ENCODE measurements at regions not wholly inside any gene's neighbourhood (a gene's known extent, or its start where the extent isn't known, plus 50 kb on each side); places are given as distances from the start of the nearest gene placed in this dataset.

DNA sequence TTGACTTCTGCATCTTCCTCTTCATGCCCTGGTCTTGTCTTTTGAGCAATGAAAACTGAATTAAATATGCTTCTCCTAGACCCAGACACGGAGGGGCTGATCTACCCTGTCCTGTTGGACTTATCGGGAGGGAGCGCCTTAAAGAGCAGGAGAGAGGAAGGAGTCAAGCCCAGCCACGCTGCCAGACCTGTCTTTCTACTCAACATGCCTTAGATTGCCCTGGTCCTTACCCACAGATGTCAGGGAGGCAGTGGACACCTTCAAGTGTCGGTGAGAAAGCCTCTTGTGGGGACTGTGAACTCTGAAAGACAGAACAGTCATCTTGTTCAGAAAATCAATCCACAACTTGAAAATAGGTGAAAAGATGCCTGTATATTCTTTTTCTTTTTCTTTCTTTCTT is 61.8 kb downstream of the IRAG1 start:
- DNase-seq (ENCODE audit: low read depth in 1 of 2, low spot score in 1 of 2): no peak
- no peaks in the 10 kb centered on the region for H3K27me3 ChIP-seq (ENCODE audit: insufficient read depth, poor library complexity, severe bottlenecking)
- H3K4me3 ChIP-seq (replicated peaks; ENCODE audit: insufficient read depth, low read length): no peak overlapping the region
- TF ChIP-seq, protein P1, sequence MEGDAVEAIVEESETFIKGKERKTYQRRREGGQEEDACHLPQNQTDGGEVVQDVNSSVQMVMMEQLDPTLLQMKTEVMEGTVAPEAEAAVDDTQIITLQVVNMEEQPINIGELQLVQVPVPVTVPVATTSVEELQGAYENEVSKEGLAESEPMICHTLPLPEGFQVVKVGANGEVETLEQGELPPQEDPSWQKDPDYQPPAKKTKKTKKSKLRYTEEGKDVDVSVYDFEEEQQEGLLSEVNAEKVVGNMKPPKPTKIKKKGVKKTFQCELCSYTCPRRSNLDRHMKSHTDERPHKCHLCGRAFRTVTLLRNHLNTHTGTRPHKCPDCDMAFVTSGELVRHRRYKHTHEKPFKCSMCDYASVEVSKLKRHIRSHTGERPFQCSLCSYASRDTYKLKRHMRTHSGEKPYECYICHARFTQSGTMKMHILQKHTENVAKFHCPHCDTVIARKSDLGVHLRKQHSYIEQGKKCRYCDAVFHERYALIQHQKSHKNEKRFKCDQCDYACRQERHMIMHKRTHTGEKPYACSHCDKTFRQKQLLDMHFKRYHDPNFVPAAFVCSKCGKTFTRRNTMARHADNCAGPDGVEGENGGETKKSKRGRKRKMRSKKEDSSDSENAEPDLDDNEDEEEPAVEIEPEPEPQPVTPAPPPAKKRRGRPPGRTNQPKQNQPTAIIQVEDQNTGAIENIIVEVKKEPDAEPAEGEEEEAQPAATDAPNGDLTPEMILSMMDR (IDR thresholded peaks at IDR 0.05; ENCODE audit: insufficient read depth, low read length): no peak
- TF ChIP-seq SPI1 (IDR thresholded peaks at IDR 0.05; ENCODE audit: borderline replicate concordance, low read depth) (no peak), GABPA (IDR thresholded peaks at IDR 0.05; ENCODE audit: low read depth) (no peak), POLR2AphosphoS5 (IDR thresholded peaks at IDR 0.05; ENCODE audit: low read depth) (no peak)
- TF ChIP-seq, protein P2, sequence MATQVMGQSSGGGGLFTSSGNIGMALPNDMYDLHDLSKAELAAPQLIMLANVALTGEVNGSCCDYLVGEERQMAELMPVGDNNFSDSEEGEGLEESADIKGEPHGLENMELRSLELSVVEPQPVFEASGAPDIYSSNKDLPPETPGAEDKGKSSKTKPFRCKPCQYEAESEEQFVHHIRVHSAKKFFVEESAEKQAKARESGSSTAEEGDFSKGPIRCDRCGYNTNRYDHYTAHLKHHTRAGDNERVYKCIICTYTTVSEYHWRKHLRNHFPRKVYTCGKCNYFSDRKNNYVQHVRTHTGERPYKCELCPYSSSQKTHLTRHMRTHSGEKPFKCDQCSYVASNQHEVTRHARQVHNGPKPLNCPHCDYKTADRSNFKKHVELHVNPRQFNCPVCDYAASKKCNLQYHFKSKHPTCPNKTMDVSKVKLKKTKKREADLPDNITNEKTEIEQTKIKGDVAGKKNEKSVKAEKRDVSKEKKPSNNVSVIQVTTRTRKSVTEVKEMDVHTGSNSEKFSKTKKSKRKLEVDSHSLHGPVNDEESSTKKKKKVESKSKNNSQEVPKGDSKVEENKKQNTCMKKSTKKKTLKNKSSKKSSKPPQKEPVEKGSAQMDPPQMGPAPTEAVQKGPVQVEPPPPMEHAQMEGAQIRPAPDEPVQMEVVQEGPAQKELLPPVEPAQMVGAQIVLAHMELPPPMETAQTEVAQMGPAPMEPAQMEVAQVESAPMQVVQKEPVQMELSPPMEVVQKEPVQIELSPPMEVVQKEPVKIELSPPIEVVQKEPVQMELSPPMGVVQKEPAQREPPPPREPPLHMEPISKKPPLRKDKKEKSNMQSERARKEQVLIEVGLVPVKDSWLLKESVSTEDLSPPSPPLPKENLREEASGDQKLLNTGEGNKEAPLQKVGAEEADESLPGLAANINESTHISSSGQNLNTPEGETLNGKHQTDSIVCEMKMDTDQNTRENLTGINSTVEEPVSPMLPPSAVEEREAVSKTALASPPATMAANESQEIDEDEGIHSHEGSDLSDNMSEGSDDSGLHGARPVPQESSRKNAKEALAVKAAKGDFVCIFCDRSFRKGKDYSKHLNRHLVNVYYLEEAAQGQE (IDR thresholded peaks at IDR 0.05; ENCODE audit: insufficient replicate concordance, low read depth): no peak
- no peak overlapping the region for H3K27ac ChIP-seq (replicated peaks)

DNA sequence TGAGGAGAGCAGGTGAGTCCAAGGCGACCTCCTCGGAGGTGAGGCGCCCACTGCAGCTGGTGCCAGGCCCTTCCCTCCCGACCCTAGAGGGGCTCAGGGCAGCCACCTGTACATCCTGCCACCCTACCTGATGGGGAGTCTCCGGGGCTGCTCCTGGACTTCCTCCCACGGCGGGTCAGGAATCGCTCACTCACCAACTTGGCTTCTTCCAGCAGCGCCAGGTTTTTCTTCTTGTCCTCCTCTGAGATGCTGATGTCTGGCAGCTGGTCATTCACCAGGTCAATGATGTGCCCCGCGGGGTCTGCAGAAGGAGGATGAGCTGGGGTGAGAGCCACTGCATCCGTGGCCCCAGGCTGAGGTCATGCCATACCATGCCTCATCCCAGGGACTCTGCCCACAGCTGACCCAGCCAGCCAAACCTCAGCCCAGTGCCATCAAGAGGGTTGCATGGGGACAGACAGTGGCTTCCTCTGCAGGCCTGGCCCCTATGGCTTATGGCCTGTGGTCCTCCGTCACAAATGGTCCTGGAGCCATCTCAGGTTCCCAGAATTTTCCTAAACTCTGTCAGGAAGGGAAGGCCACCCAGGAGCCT is 61.0 kb upstream of the LYVE1 start:
- Histone ChIP-seq H3K27me3 (ENCODE audit: insufficient read depth, poor library complexity, severe bottlenecking) (no peaks in the 10 kb centered on the region), H3K4me3 (replicated peaks; ENCODE audit: insufficient read depth, low read length) (no peak overlapping the region), H3K27ac (replicated peaks) (no peak overlapping the region)
- TF ChIP-seq SPI1 (IDR thresholded peaks at IDR 0.05; ENCODE audit: borderline replicate concordance, low read depth): no peak
- DNase-seq (ENCODE audit: low read depth in 1 of 2, low spot score in 1 of 2): no peak

DNA sequence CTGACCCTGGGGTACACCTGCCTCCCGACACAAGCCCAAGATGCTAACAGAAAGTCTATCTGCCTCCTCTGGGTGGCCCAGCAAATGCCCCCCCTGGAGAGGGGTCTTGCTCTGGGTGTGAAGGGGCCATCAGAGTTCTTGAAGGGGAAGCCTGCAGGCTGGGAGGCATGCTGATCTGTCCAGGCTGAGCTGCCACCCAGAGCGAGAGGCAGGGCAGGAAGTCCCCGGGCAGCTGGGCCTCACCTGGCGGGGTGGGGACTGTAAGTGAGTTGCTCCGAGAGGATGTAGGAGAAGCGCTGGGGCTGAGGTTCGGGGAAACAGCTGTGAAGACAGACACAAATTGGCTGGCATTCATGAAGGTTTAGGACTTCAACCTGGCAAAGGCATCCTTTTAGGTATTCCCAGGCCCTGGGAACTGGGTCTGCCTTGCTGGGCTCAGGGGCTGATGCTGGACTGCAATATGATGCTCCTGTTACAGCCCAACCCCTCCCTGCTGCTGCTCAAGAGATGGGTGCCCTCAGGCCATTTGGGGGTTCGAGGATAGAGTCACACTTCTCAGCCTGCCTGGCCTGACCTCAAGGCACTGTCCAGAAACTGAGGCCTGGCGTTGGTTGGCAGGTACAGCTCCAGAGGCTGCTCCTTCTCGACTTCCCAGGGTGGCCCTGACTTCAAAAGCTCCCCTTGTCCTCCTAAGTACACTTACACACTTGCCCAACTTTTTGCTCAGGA is 60.2 kb upstream of the LYVE1 start:
- Histone ChIP-seq H3K27ac (replicated peaks) (no peak overlapping the region), H3K4me3 (replicated peaks; ENCODE audit: insufficient read depth, low read length) (no peak overlapping the region), H3K27me3 (ENCODE audit: insufficient read depth, poor library complexity, severe bottlenecking) (no peaks in the 10 kb centered on the region)
- DNase-seq (ENCODE audit: low read depth in 1 of 2, low spot score in 1 of 2): no peak
- TF ChIP-seq POLR2AphosphoS5 (IDR thresholded peaks at IDR 0.05; ENCODE audit: low read depth) (no peak), SPI1 (IDR thresholded peaks at IDR 0.05; ENCODE audit: borderline replicate concordance, low read depth) (no peak), GABPA (IDR thresholded peaks at IDR 0.05; ENCODE audit: low read depth) (no peak)
- TF ChIP-seq, protein P2 (IDR thresholded peaks at IDR 0.05; ENCODE audit: insufficient replicate concordance, low read depth): no peak
- TF ChIP-seq, protein P1 (IDR thresholded peaks at IDR 0.05; ENCODE audit: insufficient read depth, low read length): no peak

DNA sequence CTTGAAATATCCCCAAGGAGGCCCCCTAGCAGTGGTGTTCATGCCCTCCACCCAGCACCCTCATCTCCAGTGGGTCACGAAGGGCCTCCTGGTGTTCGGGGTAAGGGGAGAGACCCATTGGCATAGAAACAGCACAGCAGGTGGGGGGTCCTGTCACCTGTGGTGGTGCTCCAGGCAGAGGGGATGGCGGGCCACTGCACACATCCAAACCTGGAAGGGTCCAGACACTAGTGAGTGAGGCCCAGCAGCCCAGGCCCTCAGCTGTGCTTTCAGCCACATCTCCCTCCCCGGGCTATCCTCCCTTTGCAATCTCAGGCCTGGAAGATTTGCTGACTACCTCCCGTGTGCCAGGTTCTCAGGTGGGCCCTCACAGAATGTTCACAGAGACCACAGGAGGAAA is 59.4 kb upstream of the LYVE1 start:
- Histone ChIP-seq H3K27me3 (ENCODE audit: insufficient read depth, poor library complexity, severe bottlenecking) (no peaks in the 10 kb centered on the region), H3K27ac (replicated peaks) (no peak overlapping the region), H3K4me3 (replicated peaks; ENCODE audit: insufficient read depth, low read length) (no peak overlapping the region)
- DNase-seq (ENCODE audit: low read depth in 1 of 2, low spot score in 1 of 2): no peak
- TF ChIP-seq, protein P2 (IDR thresholded peaks at IDR 0.05; ENCODE audit: insufficient replicate concordance, low read depth): no peak
- no peak for TF ChIP-seq SPI1 (IDR thresholded peaks at IDR 0.05; ENCODE audit: borderline replicate concordance, low read depth)
- no peak for TF ChIP-seq POLR2AphosphoS5 (IDR thresholded peaks at IDR 0.05; ENCODE audit: low read depth)
- TF ChIP-seq, protein P1 (IDR thresholded peaks at IDR 0.05; ENCODE audit: insufficient read depth, low read length): no peak
- no peak for TF ChIP-seq GABPA (IDR thresholded peaks at IDR 0.05; ENCODE audit: low read depth)

All from HL-60 (cell line).